IMR-90 (cell line): ENCODE measurements at regions not wholly inside any gene's neighbourhood (a gene's known extent, or its start where the extent isn't known, plus 50 kb on each side); places are given as distances from the start of the nearest gene placed in this dataset.

ENCODE experiments used
- ATAC-seq: fragments of 200-7000 bp; cut with Tn5 transposase; 2 replicates; pipeline ENCODE4 v1.9.1; 2020; ENCODE audit warnings: low read depth, mild to moderate bottlenecking, moderate library complexity
- BruUV-seq: library from RNA; stranded (reverse); fragments of 400-500 nt; replicated peaks from 2 replicates; lab custom pipeline; 2021; lab: Mats Ljungman, UMichigan
- CTCF ChIA-PET: fragments of 300-600 bp; formaldehyde crosslinking; extraction: SDS; loops from one replicate; lab custom pipeline; 2021; ENCODE audit warnings: antibody characterized with exemption; lab: Yijun Ruan, JAX
- POLR2A ChIA-PET: fragments of 300-600 bp; sonication (Branson Sonifier 250); formaldehyde crosslinking; loops from one replicate; lab custom pipeline; 2022; ENCODE audit warnings: antibody characterized with exemption; ENCODE audit not compliant: unreplicated experiment; lab: Charles Lee
- DNase-seq: peaks from one replicate; pipeline ENCODE4 v3.0.0; 2013
- H2AFZ ChIP-seq: replicated peaks from 2 replicates; pipeline ENCODE3; 2013; ENCODE audit warnings: low read length, mild to moderate bottlenecking; ENCODE audit not compliant: poor library complexity
- H2AK5ac ChIP-seq: 2 replicates; pipeline ENCODE4 v1.6.1; 2013; ENCODE audit warnings: low read depth, low read length, inconsistent platforms
- H2AK9ac ChIP-seq: replicated peaks from 2 replicates; pipeline ENCODE3; 2013; ENCODE audit warnings: mild to moderate bottlenecking, low read depth, low read length, moderate library complexity; ENCODE audit not compliant: poor library complexity
- H2BK120ac ChIP-seq: 2 replicates; pipeline ENCODE4 v1.6.1; 2013; ENCODE audit warnings: low read depth, low read length, inconsistent platforms
- H2BK15ac ChIP-seq: 3 replicates; pipeline ENCODE4 v1.6.1; 2013; ENCODE audit warnings: low read depth, low read length, inconsistent platforms
- H2BK20ac ChIP-seq: 2 replicates; pipeline ENCODE4 v1.6.1; 2013; ENCODE audit warnings: low read depth, mild to moderate bottlenecking, inconsistent platforms, low read length, moderate library complexity
- H2BK5ac ChIP-seq: 2 replicates; pipeline ENCODE4 v1.6.1; 2013; ENCODE audit warnings: mild to moderate bottlenecking, low read depth, low read length, inconsistent platforms; ENCODE audit not compliant: poor library complexity, severe bottlenecking
- H3K14ac ChIP-seq: replicated peaks from 2 replicates; pipeline ENCODE4 v1.6.1; 2013; ENCODE audit warnings: low read depth, low read length, inconsistent platforms
- H3K18ac ChIP-seq: 2 replicates; pipeline ENCODE4 v1.6.1; 2013; ENCODE audit warnings: low read depth, low read length, control low read depth
- H3K23ac ChIP-seq: 2 replicates; pipeline ENCODE4 v1.6.1; 2013; ENCODE audit warnings: low read depth, low read length, inconsistent platforms
- H3K27ac ChIP-seq: 2 replicates; pipeline ENCODE4 v1.5.1; 2013; ENCODE audit warnings: mild to moderate bottlenecking, control low read depth, low read length; ENCODE audit not compliant: insufficient read depth
- H3K27me3 ChIP-seq: 2 replicates; pipeline ENCODE4 v1.6.1; 2013; ENCODE audit warnings: low read length; ENCODE audit not compliant: control insufficient read depth, insufficient read depth
- H3K36me3 ChIP-seq: 2 replicates; pipeline ENCODE4 v1.6.1; 2013; ENCODE audit warnings: low read length, mixed read lengths; ENCODE audit not compliant: control insufficient read depth, insufficient read depth
- H3K4ac ChIP-seq: 2 replicates; pipeline ENCODE4 v1.6.1; 2013; ENCODE audit warnings: low read depth, low read length, inconsistent platforms
- H3K4me1 ChIP-seq: 2 replicates; pipeline ENCODE4 v1.6.1; 2013; ENCODE audit warnings: low read length, mixed read lengths; ENCODE audit not compliant: control insufficient read depth, insufficient read depth
- H3K4me2 ChIP-seq: 2 replicates; pipeline ENCODE4 v1.6.1; 2013; ENCODE audit warnings: low read depth, mild to moderate bottlenecking, control low read depth, low read length, moderate library complexity
- H3K4me3 ChIP-seq: 2 replicates; pipeline ENCODE4 v1.5.1; 2013; ENCODE audit warnings: low read depth, mild to moderate bottlenecking, control low read depth, low read length, moderate library complexity; ENCODE audit not compliant: insufficient read depth
- H3K56ac ChIP-seq: 2 replicates; pipeline ENCODE4 v1.6.1; 2013; ENCODE audit warnings: low read length, inconsistent platforms; ENCODE audit not compliant: insufficient read depth; ENCODE audit errors: extremely low read depth
- H3K79me1 ChIP-seq, 2 experiments: 2 replicates each; pipeline ENCODE4 v1.6.1; 2013; ENCODE audit warnings: low read length in 2 of 2, inconsistent platforms in 1 of 2, low read depth in 1 of 2
- H3K9ac ChIP-seq: 2 replicates; pipeline ENCODE4 v1.6.1; 2013; ENCODE audit warnings: low read depth, low read length, control low read depth
- H3K9me1 ChIP-seq: 2 replicates; pipeline ENCODE4 v1.6.1; 2013; ENCODE audit warnings: low read length, inconsistent platforms; ENCODE audit not compliant: insufficient read depth
- H3K9me3 ChIP-seq: 2 replicates; pipeline ENCODE4 v1.6.1; 2013; ENCODE audit warnings: low read length; ENCODE audit not compliant: control insufficient read depth, insufficient read depth
- H4K20me1 ChIP-seq: 2 replicates; pipeline ENCODE4 v1.6.1; 2013; ENCODE audit warnings: low read length, inconsistent platforms; ENCODE audit not compliant: insufficient read depth
- H4K5ac ChIP-seq: 2 replicates; pipeline ENCODE4 v1.6.1; 2013; ENCODE audit warnings: mild to moderate bottlenecking, low read depth, low read length, control low read depth
- H4K8ac ChIP-seq, 2 experiments: 2 replicates each; pipeline ENCODE4 v1.6.1; 2013; ENCODE audit warnings: low read depth in 2 of 2, low read length in 2 of 2, control low read depth in 1 of 2, inconsistent platforms in 1 of 2
- H4K91ac ChIP-seq: 2 replicates; pipeline ENCODE4 v1.6.1; 2013; ENCODE audit warnings: low read depth, low read length, inconsistent platforms; ENCODE audit not compliant: insufficient read depth
- BHLHE40 ChIP-seq: fragments of 150-350 bp; IDR thresholded peaks from 2 replicates; pipeline ENCODE4 v1.6.1; 2016; ENCODE audit warnings: mild to moderate bottlenecking, low read depth, low read length
- CEBPB ChIP-seq: IDR thresholded peaks from 2 replicates; pipeline ENCODE4 v1.6.1; 2012; ENCODE audit warnings: low read depth, low read length, improper control_type of control experiment
- CHD1 ChIP-seq: IDR thresholded peaks from 2 replicates; pipeline ENCODE4 v1.6.1; 2012; ENCODE audit warnings: low read depth, low read length, improper control_type of control experiment
- ELK1 ChIP-seq: fragments of 150-350 bp; IDR thresholded peaks from 2 replicates; pipeline ENCODE4 v1.6.1; 2016; ENCODE audit warnings: low read depth, mild to moderate bottlenecking, low read length, moderate library complexity, borderline replicate concordance
- FOS ChIP-seq: fragments of 150-350 bp; IDR thresholded peaks from 2 replicates; pipeline ENCODE4 v1.6.1; 2016; ENCODE audit warnings: low read depth, low read length
- MAFK ChIP-seq: IDR thresholded peaks from 2 replicates; pipeline ENCODE4 v1.6.1; 2012; ENCODE audit warnings: low read depth, low read length, improper control_type of control experiment
- MAZ ChIP-seq: IDR thresholded peaks from 2 replicates; pipeline ENCODE4 v1.6.1; 2012; ENCODE audit warnings: low read depth, mild to moderate bottlenecking, low read length, improper control_type of control experiment, moderate library complexity, borderline replicate concordance
- NFE2L2 ChIP-seq: fragments of 150-350 bp; IDR thresholded peaks from 2 replicates; pipeline ENCODE4 v1.6.1; 2016; ENCODE audit warnings: low read depth, mild to moderate bottlenecking, low read length
- POLR2A ChIP-seq: IDR thresholded peaks from 2 replicates; pipeline ENCODE4 v1.6.1; 2012; ENCODE audit warnings: mild to moderate bottlenecking, low read depth, low read length
- RAD21 ChIP-seq: IDR thresholded peaks from 2 replicates; pipeline ENCODE4 v1.6.1; 2012; ENCODE audit warnings: low read length, improper control_type of control experiment
- RCOR1 ChIP-seq: IDR thresholded peaks from 2 replicates; pipeline ENCODE4 v1.6.1; 2012; ENCODE audit warnings: mild to moderate bottlenecking, low read length, improper control_type of control experiment; ENCODE audit not compliant: insufficient replicate concordance
- RFX5 ChIP-seq: IDR thresholded peaks from 2 replicates; pipeline ENCODE4 v1.8.0; 2012; ENCODE audit warnings: low read depth, mild to moderate bottlenecking, low read length, moderate library complexity
- SMC3 ChIP-seq: fragments of 150-350 bp; IDR thresholded peaks from 2 replicates; pipeline ENCODE4 v1.6.1; 2016; ENCODE audit warnings: low read depth, mild to moderate bottlenecking, antibody characterized with exemption, low read length, moderate library complexity
- USF2 ChIP-seq: fragments of 150-350 bp; IDR thresholded peaks from 2 replicates; pipeline ENCODE4 v1.6.1; 2017; ENCODE audit warnings: mild to moderate bottlenecking, antibody characterized with exemption, low read length, low read depth
- WGBS, 2 experiments: methylation state at CpG; one replicate each; pipeline versions ENCODE4 v1.1.5 to v1.1.7; 2013; ENCODE audit warnings: missing lambda C conversion rate in 2 of 2; ENCODE audit not compliant: insufficient read length in 1 of 2; ENCODE audit errors: extremely low coverage in 2 of 2; 5-methylcytosine and 5-hydroxymethylcytosine counted together
- dilution Hi-C: fragments of 300-500 bp; cut with HindIII; formaldehyde crosslinking; loops from one replicate; pipeline ENCODE4 v1.14.3; 2018; ENCODE audit warnings: low sequenced_read_pairs; ENCODE audit not compliant: unreplicated experiment
- in situ Hi-C: fragments of 300-500 bp; cut with MboI; formaldehyde crosslinking; loops from 3 replicates; pipeline ENCODE4 v1.14.3; 2019; ENCODE audit warnings: low sequenced_read_pairs, inconsistent platforms, mixed read lengths
- intact Hi-C: fragments of 100-400 bp; cut with micrococcal nuclease; formaldehyde crosslinking; loops from 2 replicates; pipeline ENCODE4 v1.10.0; 2022
- TF ChIP-seq, protein P1 (sequence below): conservative IDR thresholded peaks from 2 replicates; pipeline ENCODE4 v1.5.1; 2012; ENCODE audit warnings: mild to moderate bottlenecking, low read depth, low read length, improper control_type of control experiment

GRCh38 chrX:109283870-109284269, 198.0 kb downstream of the GUCY2F start:
- Histone ChIP-seq H2AK9ac (no peak overlapping the region), H3K4me2 (no peak overlapping the region), H3K9me3 (no peaks in the 10 kb centered on the region), H3K14ac (no peak overlapping the region), H4K5ac (no peak overlapping the region), H3K27me3 (no peaks in the 10 kb centered on the region; the same call in 1 of the 2 replicates), H4K91ac (no peak overlapping the region), H3K4ac (no peak overlapping the region), H4K8ac (no peak overlapping the region), H3K9ac (no peak overlapping the region), H3K79me1 (no peaks in the 10 kb centered on the region), H2AK5ac (no peak overlapping the region), H2BK20ac (no peak overlapping the region), H3K18ac (no peak overlapping the region), H3K4me3 (no peak overlapping the region), H3K27ac (no peak overlapping the region), H2BK15ac (no peak overlapping the region), H3K4me1 (no peaks in the 10 kb centered on the region), H3K56ac (no peak overlapping the region), H2BK120ac (no peak overlapping the region), H4K20me1 (no peaks in the 10 kb centered on the region), H2BK5ac (no peak overlapping the region), H3K9me1 (no peaks in the 10 kb centered on the region), H2AFZ (no peak overlapping the region), H3K36me3 (no peaks in the 10 kb centered on the region), H3K23ac (no peak overlapping the region)
- DNase-seq: no peak
- TF ChIP-seq BHLHE40 (no peak), FOS (no peak), RAD21 (no peak), ELK1 (no peak), MAZ (no peak), POLR2A (no peak), MAFK (no peak), NFE2L2 (no peak), CEBPB (no peak), CHD1 (no peak), SMC3 (no peak), USF2 (no peak), RCOR1 (no peak), RFX5 (no peak)
- TF ChIP-seq, protein P1, sequence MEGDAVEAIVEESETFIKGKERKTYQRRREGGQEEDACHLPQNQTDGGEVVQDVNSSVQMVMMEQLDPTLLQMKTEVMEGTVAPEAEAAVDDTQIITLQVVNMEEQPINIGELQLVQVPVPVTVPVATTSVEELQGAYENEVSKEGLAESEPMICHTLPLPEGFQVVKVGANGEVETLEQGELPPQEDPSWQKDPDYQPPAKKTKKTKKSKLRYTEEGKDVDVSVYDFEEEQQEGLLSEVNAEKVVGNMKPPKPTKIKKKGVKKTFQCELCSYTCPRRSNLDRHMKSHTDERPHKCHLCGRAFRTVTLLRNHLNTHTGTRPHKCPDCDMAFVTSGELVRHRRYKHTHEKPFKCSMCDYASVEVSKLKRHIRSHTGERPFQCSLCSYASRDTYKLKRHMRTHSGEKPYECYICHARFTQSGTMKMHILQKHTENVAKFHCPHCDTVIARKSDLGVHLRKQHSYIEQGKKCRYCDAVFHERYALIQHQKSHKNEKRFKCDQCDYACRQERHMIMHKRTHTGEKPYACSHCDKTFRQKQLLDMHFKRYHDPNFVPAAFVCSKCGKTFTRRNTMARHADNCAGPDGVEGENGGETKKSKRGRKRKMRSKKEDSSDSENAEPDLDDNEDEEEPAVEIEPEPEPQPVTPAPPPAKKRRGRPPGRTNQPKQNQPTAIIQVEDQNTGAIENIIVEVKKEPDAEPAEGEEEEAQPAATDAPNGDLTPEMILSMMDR: no peak
- WGBS, 2 experiments: no CpG with 5 or more reads among the region's 1 CpG
- dilution Hi-C loops: no loop called here
- POLR2A ChIA-PET: no interaction called here
- BruUV-seq: no TSS peak
- CTCF ChIA-PET: no interaction called here
- in situ Hi-C loops: no loop called here
- intact Hi-C loops: no loop called here
- no peak for ATAC-seq
